Type B pancreatic cell (in vitro differentiated cells): ENCODE measurements at regions not wholly inside any gene's neighbourhood (a gene's known extent, or its start where the extent isn't known, plus 50 kb on each side); places are given as distances from the start of the nearest gene placed in this dataset.

Experiments
- DNase-seq: peaks from one replicate; pipeline ENCODE4 v3.0.0; 2021; ENCODE audit warnings: mixed read lengths; ENCODE audit not compliant: unreplicated experiment; ENCODE audit errors: extremely low spot score
- H3K27ac Mint-ChIP-seq: 2 replicates; pipeline ENCODE4 v1.8.0; 2021; ENCODE audit warnings: mild to moderate bottlenecking, mixed read lengths
- H3K27me3 Mint-ChIP-seq: 2 replicates; pipeline ENCODE4 v1.8.0; 2021; ENCODE audit warnings: mixed read lengths
- H3K36me3 Mint-ChIP-seq: 2 replicates; pipeline ENCODE4 v1.8.0; 2021; ENCODE audit warnings: mixed read lengths
- H3K4me1 Mint-ChIP-seq: one replicate; pipeline ENCODE4 v1.8.0; 2021; ENCODE audit warnings: mixed read lengths; ENCODE audit not compliant: unreplicated experiment
- H3K4me3 Mint-ChIP-seq: 2 replicates; pipeline ENCODE4 v1.8.0; 2021; ENCODE audit warnings: mild to moderate bottlenecking, mixed read lengths
- H3K9me3 Mint-ChIP-seq: 2 replicates; pipeline ENCODE4 v1.8.0; 2021; ENCODE audit warnings: mixed read lengths
- TF ChIP-seq, protein P1 (sequence below): fragments of 200-600 bp; sonication (generic); conservative IDR thresholded peaks from 2 replicates; pipeline ENCODE4 v1.5.0; 2021; ENCODE audit warnings: antibody characterized with exemption, mild to moderate bottlenecking

DNA sequence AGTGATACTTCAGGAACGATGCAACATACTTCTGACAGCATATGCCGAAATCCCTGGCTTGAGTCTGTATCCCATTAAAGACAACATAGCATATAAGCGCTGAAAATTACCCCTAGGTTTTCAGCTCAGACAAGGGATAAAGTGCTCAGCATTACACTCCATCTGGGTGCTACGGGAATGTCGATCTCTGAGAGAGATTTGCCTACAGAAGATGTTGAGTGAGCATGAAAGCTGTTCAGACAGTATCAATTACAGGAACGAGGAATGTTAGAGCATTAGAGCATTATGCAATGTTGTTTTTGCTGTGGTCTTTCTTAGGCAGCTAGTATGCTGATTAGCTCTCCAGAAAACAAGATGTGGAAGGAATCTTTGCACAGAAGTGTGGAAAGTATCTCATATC lies 484.5 kb downstream of the LIG4 start:
- no peaks in the 10 kb centered on the region for H3K27me3 Mint-ChIP-seq
- no peak for DNase-seq
- H3K36me3 Mint-ChIP-seq: no peaks in the 10 kb centered on the region
- TF ChIP-seq, protein P1, sequence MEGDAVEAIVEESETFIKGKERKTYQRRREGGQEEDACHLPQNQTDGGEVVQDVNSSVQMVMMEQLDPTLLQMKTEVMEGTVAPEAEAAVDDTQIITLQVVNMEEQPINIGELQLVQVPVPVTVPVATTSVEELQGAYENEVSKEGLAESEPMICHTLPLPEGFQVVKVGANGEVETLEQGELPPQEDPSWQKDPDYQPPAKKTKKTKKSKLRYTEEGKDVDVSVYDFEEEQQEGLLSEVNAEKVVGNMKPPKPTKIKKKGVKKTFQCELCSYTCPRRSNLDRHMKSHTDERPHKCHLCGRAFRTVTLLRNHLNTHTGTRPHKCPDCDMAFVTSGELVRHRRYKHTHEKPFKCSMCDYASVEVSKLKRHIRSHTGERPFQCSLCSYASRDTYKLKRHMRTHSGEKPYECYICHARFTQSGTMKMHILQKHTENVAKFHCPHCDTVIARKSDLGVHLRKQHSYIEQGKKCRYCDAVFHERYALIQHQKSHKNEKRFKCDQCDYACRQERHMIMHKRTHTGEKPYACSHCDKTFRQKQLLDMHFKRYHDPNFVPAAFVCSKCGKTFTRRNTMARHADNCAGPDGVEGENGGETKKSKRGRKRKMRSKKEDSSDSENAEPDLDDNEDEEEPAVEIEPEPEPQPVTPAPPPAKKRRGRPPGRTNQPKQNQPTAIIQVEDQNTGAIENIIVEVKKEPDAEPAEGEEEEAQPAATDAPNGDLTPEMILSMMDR: no peak
- peaks cover 5% of the 10 kb centered on the region for H3K4me1 Mint-ChIP-seq
- no peak overlapping the region for H3K27ac Mint-ChIP-seq
- H3K4me3 Mint-ChIP-seq: no peak overlapping the region
- H3K9me3 Mint-ChIP-seq: no peaks in the 10 kb centered on the region

DNA sequence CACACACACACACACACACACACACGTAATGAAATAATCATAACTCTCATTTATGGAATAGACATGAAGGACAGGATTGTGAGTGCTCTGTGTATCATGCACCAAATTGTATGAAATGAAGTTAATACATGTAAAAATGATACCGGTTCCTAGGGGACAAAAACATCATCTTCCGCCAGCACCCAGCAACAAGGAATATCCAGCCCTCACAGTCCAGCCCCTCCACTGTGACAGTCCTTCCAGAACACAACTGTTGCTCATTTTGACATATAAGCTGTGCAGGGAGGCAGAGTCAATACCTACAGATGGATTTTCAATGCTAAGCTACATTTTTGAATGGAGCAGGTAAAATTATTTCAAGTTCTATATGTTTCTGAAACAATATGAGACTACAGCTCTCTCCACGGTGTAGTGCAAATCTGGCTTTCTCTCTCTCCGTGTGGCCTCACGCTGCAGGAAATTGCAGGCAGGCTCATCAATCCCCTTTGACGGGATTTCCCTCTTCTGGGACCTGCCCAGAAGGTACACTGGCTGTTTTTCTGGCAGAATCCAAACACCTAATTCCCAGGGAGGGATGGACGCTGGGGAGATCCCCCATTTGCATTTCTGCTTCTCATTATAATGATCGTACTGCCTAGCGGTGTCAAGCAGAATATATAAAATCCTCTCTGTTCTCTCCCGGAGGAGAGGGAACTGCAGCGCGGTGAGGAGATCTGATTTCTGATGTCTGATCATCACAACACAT lies 494.0 kb downstream of the LIG4 start:
- Mint-ChIP-seq H3K9me3 (peaks cover 9% of the 10 kb centered on the region), H3K4me3 (peak overlapping the region; percentile 81), H3K4me1 (peaks cover 13% of the 10 kb centered on the region), H3K27ac (peak overlapping the region; percentile 28), H3K27me3 (peaks cover 5% of the 10 kb centered on the region), H3K36me3 (no peaks in the 10 kb centered on the region)
- TF ChIP-seq, protein P1: no peak
- no peak for DNase-seq

DNA sequence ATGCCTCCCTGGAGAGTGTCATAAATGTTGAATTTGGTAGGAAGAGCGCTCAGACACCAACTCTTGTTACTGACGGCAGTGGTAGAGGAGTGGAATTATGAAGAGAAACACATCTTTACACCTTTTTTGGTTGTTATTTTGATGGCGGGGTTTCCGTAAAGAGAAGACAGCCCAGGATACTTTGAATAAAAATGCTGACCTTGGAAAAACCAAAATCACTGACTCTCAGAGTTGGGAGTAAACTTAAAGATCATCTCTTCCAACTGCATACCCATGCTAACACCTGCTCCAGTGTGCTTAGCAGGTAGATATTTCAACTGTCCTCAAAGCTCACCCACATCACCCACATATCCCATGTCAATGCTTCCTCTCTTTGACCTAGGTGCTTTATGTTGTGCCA lies 498.6 kb downstream of the LIG4 start:
- Mint-ChIP-seq H3K9me3 (peaks cover 9% of the 10 kb centered on the region), H3K27ac (no peak overlapping the region), H3K27me3 (peaks cover 5% of the 10 kb centered on the region), H3K4me1 (peaks cover 14% of the 10 kb centered on the region), H3K36me3 (no peaks in the 10 kb centered on the region), H3K4me3 (no peak overlapping the region)
- TF ChIP-seq, protein P1: no peak
- DNase-seq: no peak

DNA sequence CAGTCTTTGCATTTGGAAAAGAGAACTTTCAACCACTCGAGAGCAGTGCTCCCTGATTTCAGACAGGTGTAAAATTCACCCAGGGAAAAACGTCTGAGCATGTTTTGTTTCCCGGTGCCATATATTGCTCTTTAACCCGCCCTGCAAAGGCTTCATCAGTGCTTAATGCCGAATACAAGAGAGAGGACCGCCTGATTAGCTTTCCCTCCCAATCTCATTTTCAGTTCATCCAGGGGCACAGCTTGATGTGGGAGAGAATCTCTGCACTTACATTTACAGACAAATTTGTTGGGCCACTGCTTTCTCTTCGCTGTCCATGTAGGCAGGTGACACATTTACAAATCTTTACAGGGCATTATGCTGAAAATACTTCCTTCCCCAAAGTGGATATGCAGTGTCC lies 499.1 kb downstream of the LIG4 start:
- no peak for DNase-seq

DNA sequence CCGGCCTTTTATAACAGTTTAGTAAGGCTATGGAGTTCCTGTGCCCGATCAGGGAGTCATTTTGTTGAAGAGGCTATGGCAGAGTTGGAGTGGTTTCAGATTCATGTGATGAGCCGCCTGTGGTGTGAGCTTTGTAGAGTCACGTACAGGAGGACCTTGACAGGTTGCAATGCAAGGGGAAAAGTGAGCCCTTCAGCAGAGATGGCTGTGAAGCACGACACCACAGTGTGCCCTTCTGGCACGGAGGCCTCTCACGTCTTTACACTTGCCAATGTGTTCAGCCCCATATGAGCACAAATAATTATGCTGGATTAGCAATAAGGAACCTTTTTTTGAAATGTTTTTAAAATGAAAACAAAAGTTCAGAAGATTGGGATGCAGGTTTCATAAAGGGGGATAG lies 499.8 kb downstream of the LIG4 start:
- H3K27ac Mint-ChIP-seq: no peak overlapping the region
- H3K4me1 Mint-ChIP-seq: peaks cover 5% of the 10 kb centered on the region
- no peak overlapping the region for H3K4me3 Mint-ChIP-seq
- no peaks in the 10 kb centered on the region for H3K36me3 Mint-ChIP-seq
- no peak for DNase-seq
- H3K9me3 Mint-ChIP-seq: peaks cover 9% of the 10 kb centered on the region
- TF ChIP-seq, protein P1: no peak
- no peaks in the 10 kb centered on the region for H3K27me3 Mint-ChIP-seq

More for the DNA sequence above, 499.1 kb downstream of the LIG4 start:
- Mint-ChIP-seq H3K36me3 (no peaks in the 10 kb centered on the region), H3K4me3 (no peak overlapping the region), H3K27ac (no peak overlapping the region), H3K9me3 (peaks cover 9% of the 10 kb centered on the region), H3K27me3 (peaks cover 2% of the 10 kb centered on the region), H3K4me1 (peaks cover 9% of the 10 kb centered on the region)
- TF ChIP-seq, protein P1: no peak
